GM12878 (cell line): ENCODE measurements at regions not wholly inside any gene's neighbourhood (a gene's known extent, or its start where the extent isn't known, plus 50 kb on each side); places are given as distances from the start of the nearest gene placed in this dataset.

ENCODE experiments used
- ATAC-seq: fragments of 200-7000 bp; cut with Tn5 transposase; 3 replicates; pipeline ENCODE4 v1.9.1; 2020; ENCODE audit warnings: mild to moderate bottlenecking, moderate library complexity
- BruUV-seq: library from RNA; stranded (reverse); fragments of 400-500 nt; replicated peaks from 2 replicates; lab custom pipeline; 2021; lab: Mats Ljungman, UMichigan
- CTCF ChIA-PET: fragments of 300-600 bp; sonication (Branson Sonifier 250); formaldehyde crosslinking; extraction: SDS; loops from one replicate; lab custom pipeline; 2021; ENCODE audit warnings: inconsistent platforms; lab: Yijun Ruan, JAX
- POLR2A ChIA-PET: fragments of 350-600 bp; formaldehyde crosslinking; extraction: SDS; loops from one replicate; lab custom pipeline; 2021; ENCODE audit warnings: inconsistent platforms; lab: Charles Lee
- RAD21 ChIA-PET: fragments of 300-600 bp; sonication (Branson Sonifier 250); formaldehyde crosslinking; loops from one replicate; lab custom pipeline; 2023; ENCODE audit warnings: antibody characterized with exemption; ENCODE audit not compliant: unreplicated experiment; lab: Charles Lee
- SMC1A ChIA-PET: fragments of 300-600 bp; sonication (Branson Sonifier 250); formaldehyde crosslinking; loops from one replicate; lab custom pipeline; 2023; ENCODE audit not compliant: unreplicated experiment, uncharacterized antibody; lab: Charles Lee
- DNase-seq: peaks from one replicate; pipeline ENCODE4 v3.0.0-alpha.2; 2011; ENCODE audit warnings: low read depth, low spot score
- FAIRE-seq: peaks from 3 replicates; lab custom pipeline; 2011; peaks lifted over from hg19 to GRCh38; lab: Jason Lieb, UNC
- H2AFZ ChIP-seq: 2 replicates; pipeline ENCODE4 v1.6.0; 2011; ENCODE audit warnings: low read depth, low read length, control low read depth; ENCODE audit not compliant: control insufficient read depth
- H3K27ac ChIP-seq: 2 replicates; pipeline ENCODE4 v1.5.1; 2011; ENCODE audit warnings: control low read depth; ENCODE audit not compliant: control insufficient read depth, insufficient read depth
- H3K27me3 ChIP-seq, 2 experiments: replicated peaks in 1 of 2; 2 replicates each; pipeline versions ENCODE4 v1.6.0 to v1.6.1; 2011; ENCODE audit warnings: low read length in 1 of 2; ENCODE audit not compliant: control insufficient read depth in 2 of 2, insufficient read depth in 2 of 2
- H3K36me3 ChIP-seq, 2 experiments: 2 replicates each; pipeline ENCODE4 v1.5.1; 2011; ENCODE audit warnings: low read length in 1 of 2; ENCODE audit not compliant: control insufficient read depth in 2 of 2, insufficient read depth in 2 of 2
- H3K4me1 ChIP-seq: 2 replicates; pipeline ENCODE4 v1.6.1; 2011; ENCODE audit warnings: mild to moderate bottlenecking, low read length, moderate library complexity, mixed read lengths; ENCODE audit not compliant: control insufficient read depth, insufficient read depth
- H3K4me2 ChIP-seq: 2 replicates; pipeline ENCODE4 v1.6.0; 2011; ENCODE audit warnings: control low read depth; ENCODE audit not compliant: control insufficient read depth, insufficient read depth
- H3K4me3 ChIP-seq: fragments of 200-600 bp; sonication (generic); 2 replicates; pipeline ENCODE4 v1.5.1; 2016
- H3K79me2 ChIP-seq: 2 replicates; pipeline ENCODE4 v1.6.0; 2011; ENCODE audit warnings: low read length; ENCODE audit not compliant: control insufficient read depth, insufficient read depth
- H3K9ac ChIP-seq: 2 replicates; pipeline ENCODE4 v1.8.0; 2011; ENCODE audit warnings: low read length, control low read depth, mixed read lengths; ENCODE audit not compliant: control insufficient read depth, insufficient read depth
- H3K9me3 ChIP-seq: replicated peaks from 3 replicates; pipeline ENCODE4 v1.5.1; 2011; ENCODE audit warnings: mild to moderate bottlenecking, low read length; ENCODE audit not compliant: control insufficient read depth, insufficient read depth
- H4K20me1 ChIP-seq: 2 replicates; pipeline ENCODE4 v1.6.0; 2011; ENCODE audit not compliant: control insufficient read depth, insufficient read depth
- CHD1 ChIP-seq: IDR thresholded peaks from 2 replicates; pipeline ENCODE4 v1.6.1; 2012; ENCODE audit warnings: low read depth, low read length, improper control_type of control experiment
- ETV6 ChIP-seq, 2 experiments: fragments of 450-650 bp in 1 of 2; IDR thresholded peaks in 1 of 2; conservative IDR thresholded peaks in 1 of 2; 2 replicates each; pipeline ENCODE4 v1.6.1; 2014; ENCODE audit warnings: antibody characterized with exemption in 1 of 2, borderline replicate concordance in 1 of 2, low read depth in 1 of 2, mild to moderate bottlenecking in 1 of 2, moderate library complexity in 1 of 2
- HDAC6 ChIP-seq: fragments of 200-600 bp; sonication (generic); IDR thresholded peaks from one replicate; pipeline ENCODE4 v1.8.0; 2017; ENCODE audit warnings: antibody characterized with exemption; ENCODE audit not compliant: unreplicated experiment
- IKZF2 ChIP-seq, 2 experiments: fragments of 450-650 bp; IDR thresholded peaks; 2 replicates each; pipeline ENCODE4 v1.6.1; 2017; ENCODE audit warnings: mild to moderate bottlenecking in 2 of 2, moderate library complexity in 2 of 2
- MEF2B ChIP-seq: fragments of 450-650 bp; IDR thresholded peaks from 2 replicates; pipeline ENCODE4 v1.6.1; 2018; ENCODE audit warnings: mild to moderate bottlenecking, moderate library complexity; ENCODE audit not compliant: partially characterized antibody, poor library complexity, severe bottlenecking
- RAD51 ChIP-seq: fragments of 450-650 bp; IDR thresholded peaks from 2 replicates; pipeline ENCODE4 v1.6.1; 2016; ENCODE audit warnings: moderate library complexity, mild to moderate bottlenecking, inconsistent platforms
- SIX5 ChIP-seq: IDR thresholded peaks from 2 replicates; pipeline ENCODE4 v1.6.1; 2011; ENCODE audit warnings: mild to moderate bottlenecking, low read depth, low read length, moderate library complexity; ENCODE audit not compliant: severe bottlenecking
- STAT1 ChIP-seq: fragments of 450-650 bp; conservative IDR thresholded peaks from 2 replicates; pipeline ENCODE4 v1.6.1; 2014; ENCODE audit warnings: antibody characterized with exemption, mild to moderate bottlenecking
- ZNF622 ChIP-seq: fragments of 450-650 bp; IDR thresholded peaks from 2 replicates; pipeline ENCODE4 v1.6.1; 2017; ENCODE audit warnings: mild to moderate bottlenecking, inconsistent platforms
- WGBS: methylation state at CpG from one replicate; pipeline ENCODE4 v1.1.6; 2016; ENCODE audit warnings: low lambda C conversion rate; ENCODE audit not compliant: insufficient replicate concordance, insufficient coverage; ENCODE audit errors: missing lambda C conversion rate; 5-methylcytosine and 5-hydroxymethylcytosine counted together
- in situ Hi-C: fragments of 300-500 bp; cut with MboI; formaldehyde crosslinking; loops from 9 replicates; pipeline ENCODE4 v1.14.3; 2018; ENCODE audit warnings: mixed read lengths
- intact Hi-C: fragments of 100-400 bp; cut with micrococcal nuclease; formaldehyde crosslinking; loops from one replicate; pipeline ENCODE4 v1.14.2; 2022; ENCODE audit not compliant: unreplicated experiment
- TF ChIP-seq, protein P1 (sequence below): fragments of 450-650 bp; IDR thresholded peaks from 2 replicates; pipeline ENCODE4 v1.6.1; 2014; ENCODE audit warnings: mild to moderate bottlenecking
- TF ChIP-seq, protein P2 (sequence below): fragments of 450-650 bp; conservative IDR thresholded peaks from 2 replicates; pipeline ENCODE4 v1.6.1; 2017; ENCODE audit warnings: mild to moderate bottlenecking, moderate library complexity
- TF ChIP-seq, protein P3 (sequence below): IDR thresholded peaks from 2 replicates; pipeline ENCODE4 v1.6.1; 2011; ENCODE audit warnings: low read depth, low read length, improper control_type of control experiment, borderline replicate concordance

DNA sequence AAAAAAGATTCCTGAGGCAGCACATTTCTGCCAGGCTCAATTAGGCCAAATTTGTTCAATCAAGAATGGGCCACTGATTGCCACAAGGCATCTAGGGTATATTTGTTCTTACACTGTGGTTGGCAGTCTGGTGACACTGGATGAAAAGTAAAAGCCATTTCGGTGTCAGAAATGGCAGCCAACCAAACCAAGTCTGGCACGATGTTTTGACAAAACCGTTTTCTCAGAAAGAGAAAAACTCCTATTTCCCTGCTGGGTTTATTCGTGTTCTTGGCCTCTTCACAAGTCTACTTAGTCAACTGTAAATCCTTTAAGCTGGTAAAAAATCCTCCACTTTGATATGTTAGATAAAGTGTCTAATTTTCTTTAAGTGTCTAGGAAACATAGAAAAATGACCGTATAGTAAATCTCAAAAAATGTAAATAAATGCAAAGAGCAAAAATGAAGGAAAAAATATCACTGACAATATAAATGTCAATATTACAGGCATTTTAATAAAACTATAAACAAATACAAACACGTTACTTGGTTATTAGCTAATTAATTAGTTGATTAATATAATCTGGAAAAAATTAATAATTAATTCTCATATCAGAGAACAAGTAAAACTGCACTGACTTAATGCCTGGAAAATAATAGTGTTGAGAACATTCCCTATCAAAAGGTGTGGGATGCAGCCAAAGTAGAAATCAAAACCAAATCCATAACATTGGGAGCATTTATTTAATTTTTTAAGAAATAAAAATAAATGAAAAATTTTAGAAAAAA lies 182.0 kb upstream of the ZNF804A start:
- no TSS peak for BruUV-seq
- RAD21 ChIA-PET: no interaction called here
- no peak overlapping the region for H3K4me3 ChIP-seq
- FAIRE-seq (no peak), ATAC-seq (no peak), DNase-seq (no peak)
- H3K9me3 ChIP-seq: no peaks in the 10 kb centered on the region
- H3K4me2 ChIP-seq: no peak overlapping the region
- POLR2A ChIA-PET: no interaction called here
- H3K79me2 ChIP-seq: no peaks in the 10 kb centered on the region
- no peaks in the 10 kb centered on the region for H3K27me3 ChIP-seq
- no peak for TF ChIP-seq SIX5
- TF ChIP-seq, protein P1, sequence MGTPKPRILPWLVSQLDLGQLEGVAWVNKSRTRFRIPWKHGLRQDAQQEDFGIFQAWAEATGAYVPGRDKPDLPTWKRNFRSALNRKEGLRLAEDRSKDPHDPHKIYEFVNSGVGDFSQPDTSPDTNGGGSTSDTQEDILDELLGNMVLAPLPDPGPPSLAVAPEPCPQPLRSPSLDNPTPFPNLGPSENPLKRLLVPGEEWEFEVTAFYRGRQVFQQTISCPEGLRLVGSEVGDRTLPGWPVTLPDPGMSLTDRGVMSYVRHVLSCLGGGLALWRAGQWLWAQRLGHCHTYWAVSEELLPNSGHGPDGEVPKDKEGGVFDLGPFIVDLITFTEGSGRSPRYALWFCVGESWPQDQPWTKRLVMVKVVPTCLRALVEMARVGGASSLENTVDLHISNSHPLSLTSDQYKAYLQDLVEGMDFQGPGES: no peak
- no peak for TF ChIP-seq ZNF622
- no peak for TF ChIP-seq HDAC6
- no peak for TF ChIP-seq STAT1
- no peak for TF ChIP-seq CHD1
- no peak for TF ChIP-seq ETV6 (conservative IDR thresholded peaks at IDR 0.05 in 1 of 2, IDR thresholded peaks at IDR 0.05 in 1 of 2; ENCODE audit: borderline replicate concordance in 1 of 2, low read depth in 1 of 2)
- TF ChIP-seq, protein P2, sequence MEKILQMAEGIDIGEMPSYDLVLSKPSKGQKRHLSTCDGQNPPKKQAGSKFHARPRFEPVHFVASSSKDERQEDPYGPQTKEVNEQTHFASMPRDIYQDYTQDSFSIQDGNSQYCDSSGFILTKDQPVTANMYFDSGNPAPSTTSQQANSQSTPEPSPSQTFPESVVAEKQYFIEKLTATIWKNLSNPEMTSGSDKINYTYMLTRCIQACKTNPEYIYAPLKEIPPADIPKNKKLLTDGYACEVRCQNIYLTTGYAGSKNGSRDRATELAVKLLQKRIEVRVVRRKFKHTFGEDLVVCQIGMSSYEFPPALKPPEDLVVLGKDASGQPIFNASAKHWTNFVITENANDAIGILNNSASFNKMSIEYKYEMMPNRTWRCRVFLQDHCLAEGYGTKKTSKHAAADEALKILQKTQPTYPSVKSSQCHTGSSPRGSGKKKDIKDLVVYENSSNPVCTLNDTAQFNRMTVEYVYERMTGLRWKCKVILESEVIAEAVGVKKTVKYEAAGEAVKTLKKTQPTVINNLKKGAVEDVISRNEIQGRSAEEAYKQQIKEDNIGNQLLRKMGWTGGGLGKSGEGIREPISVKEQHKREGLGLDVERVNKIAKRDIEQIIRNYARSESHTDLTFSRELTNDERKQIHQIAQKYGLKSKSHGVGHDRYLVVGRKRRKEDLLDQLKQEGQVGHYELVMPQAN: no peak
- TF ChIP-seq RAD51: no peak
- TF ChIP-seq, protein P3, sequence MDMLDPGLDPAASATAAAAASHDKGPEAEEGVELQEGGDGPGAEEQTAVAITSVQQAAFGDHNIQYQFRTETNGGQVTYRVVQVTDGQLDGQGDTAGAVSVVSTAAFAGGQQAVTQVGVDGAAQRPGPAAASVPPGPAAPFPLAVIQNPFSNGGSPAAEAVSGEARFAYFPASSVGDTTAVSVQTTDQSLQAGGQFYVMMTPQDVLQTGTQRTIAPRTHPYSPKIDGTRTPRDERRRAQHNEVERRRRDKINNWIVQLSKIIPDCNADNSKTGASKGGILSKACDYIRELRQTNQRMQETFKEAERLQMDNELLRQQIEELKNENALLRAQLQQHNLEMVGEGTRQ: no peak
- no peak for TF ChIP-seq IKZF2 (IDR thresholded peaks at IDR 0.05)
- TF ChIP-seq MEF2B: no peak
- SMC1A ChIA-PET: interaction anchor here (1.1 to 1.4 kb wide), 2 partner anchors 8 to 12 kb away, joined by 3 read pairs; no protein-coding TSS in a partner anchor
- intact Hi-C loops (no loop called here), in situ Hi-C loops (no loop called here)
- H3K36me3 ChIP-seq: no peaks in the 10 kb centered on the region
- CTCF ChIA-PET: interaction anchor here (1.8 kb wide), 1 partner anchor 16 kb away, joined by 4 read pairs; no protein-coding TSS in a partner anchor
- no peaks in the 10 kb centered on the region for H4K20me1 ChIP-seq
- no peak overlapping the region for H3K9ac ChIP-seq
- 42% methylated on average over 6 of the region's 6 CpGs for WGBS
- no peak overlapping the region for H2AFZ ChIP-seq
- H3K27ac ChIP-seq: no peak overlapping the region
- H3K4me1 ChIP-seq: no peaks in the 10 kb centered on the region
